Left lung (tissue), 4 donors: ENCODE measurements at regions not wholly inside any gene's neighbourhood (a gene's known extent, or its start where the extent isn't known, plus 50 kb on each side); places are given as distances from the start of the nearest gene placed in this dataset.

ENCODE experiments used
- ATAC-seq: fragments of 200-7000 bp; cut with Tn5 transposase; one replicate; pipeline ENCODE4 v1.9.1; 2020; ENCODE audit warnings: moderate library complexity
- DNase-seq, 4 donors: peaks; one replicate each; pipeline ENCODE4 v3.0.0-alpha.2; 2013 to 2020
- H3K27ac ChIP-seq, 2 donors: fragments of 200-600 bp; sonication (generic) in 1 of 2; one replicate each; pipeline versions ENCODE4 v1.5.0 to v1.8.0; 2020 to 2021
- H3K27me3 ChIP-seq, 2 donors: fragments of 200-600 bp; sonication (generic) in 1 of 2; one replicate each; pipeline versions ENCODE4 v1.5.0 to v1.8.0; 2020 to 2021
- H3K36me3 ChIP-seq, 2 donors: fragments of 200-600 bp; sonication (generic) in 1 of 2; one replicate each; pipeline versions ENCODE4 v1.5.0 to v1.8.0; 2020 to 2021
- H3K4me1 ChIP-seq, 2 donors: fragments of 200-600 bp; one replicate each; pipeline ENCODE4 v1.8.0; 2021
- H3K4me3 ChIP-seq, 2 donors: fragments of 200-600 bp; sonication (generic) in 1 of 2; one replicate each; pipeline versions ENCODE4 v1.5.0 to v1.8.0; 2020 to 2021; ENCODE audit warnings: mild to moderate bottlenecking in 1 of 2
- H3K9me3 ChIP-seq, 2 donors: fragments of 200-600 bp; sonication (generic) in 1 of 2; one replicate each; pipeline versions ENCODE4 v1.5.0 to v1.8.0; 2020 to 2021
- intact Hi-C, 2 donors: fragments of 100-400 bp; cut with DNase I; formaldehyde crosslinking; loops; one replicate each; pipeline versions ENCODE4 v1.11.2 to v1.14.2; 2022
- TF ChIP-seq, protein P1 (sequence below), 2 donors: fragments of 200-600 bp; sonication (generic) in 1 of 2; IDR thresholded peaks; one replicate each; pipeline versions ENCODE4 v1.5.0 to v1.8.0; 2021; ENCODE audit warnings: antibody characterized with exemption in 2 of 2
- donor health status: DM: no; HTN: yes; CAD: no.
- donor health status: DM: no; HTN: no; CAD: no.

- Histone ChIP-seq H3K9me3 (no peaks in the 10 kb centered on the region), H3K27ac (no peak overlapping the region), H3K4me3 (no peak overlapping the region), H3K36me3 (no peaks in the 10 kb centered on the region), H3K4me1 (no peaks in the 10 kb centered on the region), H3K27me3 (no peaks in the 10 kb centered on the region)
- intact Hi-C loops, result no loop called here
- TF ChIP-seq, protein P1, sequence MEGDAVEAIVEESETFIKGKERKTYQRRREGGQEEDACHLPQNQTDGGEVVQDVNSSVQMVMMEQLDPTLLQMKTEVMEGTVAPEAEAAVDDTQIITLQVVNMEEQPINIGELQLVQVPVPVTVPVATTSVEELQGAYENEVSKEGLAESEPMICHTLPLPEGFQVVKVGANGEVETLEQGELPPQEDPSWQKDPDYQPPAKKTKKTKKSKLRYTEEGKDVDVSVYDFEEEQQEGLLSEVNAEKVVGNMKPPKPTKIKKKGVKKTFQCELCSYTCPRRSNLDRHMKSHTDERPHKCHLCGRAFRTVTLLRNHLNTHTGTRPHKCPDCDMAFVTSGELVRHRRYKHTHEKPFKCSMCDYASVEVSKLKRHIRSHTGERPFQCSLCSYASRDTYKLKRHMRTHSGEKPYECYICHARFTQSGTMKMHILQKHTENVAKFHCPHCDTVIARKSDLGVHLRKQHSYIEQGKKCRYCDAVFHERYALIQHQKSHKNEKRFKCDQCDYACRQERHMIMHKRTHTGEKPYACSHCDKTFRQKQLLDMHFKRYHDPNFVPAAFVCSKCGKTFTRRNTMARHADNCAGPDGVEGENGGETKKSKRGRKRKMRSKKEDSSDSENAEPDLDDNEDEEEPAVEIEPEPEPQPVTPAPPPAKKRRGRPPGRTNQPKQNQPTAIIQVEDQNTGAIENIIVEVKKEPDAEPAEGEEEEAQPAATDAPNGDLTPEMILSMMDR (IDR thresholded peaks at IDR 0.05), result no peak
- ATAC-seq (no peak), DNase-seq (no peak)
These were observed 354.6 kb downstream of the RNF144B start for GRCh38 chr6:18741741-18742140.

- Histone ChIP-seq H3K4me3 (no peak overlapping the region), H3K27ac (no peak overlapping the region), H3K9me3 (no peaks in the 10 kb centered on the region), H3K27me3 (no peaks in the 10 kb centered on the region), H3K36me3 (no peaks in the 10 kb centered on the region), H3K4me1 (no peaks in the 10 kb centered on the region)
- ATAC-seq, result peak; percentile 41
- TF ChIP-seq, protein P1 (IDR thresholded peaks at IDR 0.05), result no peak
- intact Hi-C loops, result no loop called here
- no peak for DNase-seq
These were observed 355.3 kb downstream of the RNF144B start for GRCh38 chr6:18742406-18742805.

DNA sequence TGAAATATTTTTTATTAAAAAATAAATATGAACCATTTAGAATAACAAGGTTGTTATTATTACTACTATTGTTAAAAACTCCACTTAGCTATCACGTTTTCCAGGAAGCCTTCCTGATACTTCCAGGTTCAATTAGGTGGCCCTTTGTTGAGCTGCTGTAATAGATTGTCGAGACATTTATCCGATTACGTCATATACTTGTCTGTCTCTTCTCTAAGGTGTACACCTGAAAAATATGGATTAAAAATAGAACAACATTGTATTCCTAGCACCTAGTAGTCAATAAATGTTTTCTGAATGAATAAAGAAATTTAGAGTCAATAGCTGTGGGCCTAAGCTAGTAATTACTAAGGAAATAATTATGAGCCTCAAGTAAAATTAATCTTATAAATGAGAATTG lies 359.6 kb downstream of the RNF144B start:
- no peaks in the 10 kb centered on the region for H3K9me3 ChIP-seq
- ATAC-seq (no peak), DNase-seq (no peak)
- no peaks in the 10 kb centered on the region for H3K4me1 ChIP-seq
- no peak overlapping the region for H3K27ac ChIP-seq
- intact Hi-C loops, result no loop called here
- TF ChIP-seq, protein P1 (IDR thresholded peaks at IDR 0.05), result no peak
- H3K4me3 ChIP-seq, result no peak overlapping the region
- no peaks in the 10 kb centered on the region for H3K27me3 ChIP-seq
- no peaks in the 10 kb centered on the region for H3K36me3 ChIP-seq

DNA sequence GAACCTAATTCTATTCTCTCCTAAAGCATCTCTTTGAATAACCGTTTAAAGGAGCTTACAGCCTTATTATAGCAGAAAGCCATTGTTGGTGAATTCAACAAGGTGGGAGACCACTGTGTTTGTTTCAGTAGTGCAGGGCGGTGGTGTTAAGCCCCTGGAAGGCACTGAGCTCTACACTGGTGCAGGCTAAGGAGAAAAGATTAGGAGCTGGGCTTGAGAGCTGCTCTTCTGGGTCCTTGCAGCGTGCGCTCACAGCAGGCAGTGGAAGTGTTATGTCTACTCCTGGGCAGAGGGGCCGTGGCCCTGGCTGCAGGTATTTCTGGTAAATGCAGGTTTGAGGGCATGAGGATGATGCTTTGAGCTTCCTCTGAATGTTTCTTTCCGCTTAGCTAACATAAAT lies 361.2 kb downstream of the RNF144B start:
- H3K27me3 ChIP-seq, result no peaks in the 10 kb centered on the region
- H3K27ac ChIP-seq, result no peak overlapping the region
- no peaks in the 10 kb centered on the region for H3K36me3 ChIP-seq
- H3K9me3 ChIP-seq, result no peaks in the 10 kb centered on the region
- no peaks in the 10 kb centered on the region for H3K4me1 ChIP-seq
- no peak for ATAC-seq
- no peak for DNase-seq
- H3K4me3 ChIP-seq, result no peak overlapping the region
- TF ChIP-seq, protein P1 (IDR thresholded peaks at IDR 0.05), result no peak
- intact Hi-C loops, result no loop called here

GRCh38 chr6:18752278-18753068 lies 365.3 kb downstream of the RNF144B start:
- no peak overlapping the region for H3K27ac ChIP-seq
- TF ChIP-seq, protein P1 (IDR thresholded peaks at IDR 0.05), result no peak
- ATAC-seq (no peak), DNase-seq (no peak)
- no peaks in the 10 kb centered on the region for H3K4me1 ChIP-seq
- intact Hi-C loops, result no loop called here
- H3K36me3 ChIP-seq, result no peaks in the 10 kb centered on the region
- no peaks in the 10 kb centered on the region for H3K9me3 ChIP-seq
- no peaks in the 10 kb centered on the region for H3K27me3 ChIP-seq
- H3K4me3 ChIP-seq, result no peak overlapping the region
